ENCODE measurements at regions not wholly inside any gene's neighbourhood (a gene's known extent, or its start where the extent isn't known, plus 50 kb on each side); places are given as distances from the start of the nearest gene placed in this dataset.

DNA sequence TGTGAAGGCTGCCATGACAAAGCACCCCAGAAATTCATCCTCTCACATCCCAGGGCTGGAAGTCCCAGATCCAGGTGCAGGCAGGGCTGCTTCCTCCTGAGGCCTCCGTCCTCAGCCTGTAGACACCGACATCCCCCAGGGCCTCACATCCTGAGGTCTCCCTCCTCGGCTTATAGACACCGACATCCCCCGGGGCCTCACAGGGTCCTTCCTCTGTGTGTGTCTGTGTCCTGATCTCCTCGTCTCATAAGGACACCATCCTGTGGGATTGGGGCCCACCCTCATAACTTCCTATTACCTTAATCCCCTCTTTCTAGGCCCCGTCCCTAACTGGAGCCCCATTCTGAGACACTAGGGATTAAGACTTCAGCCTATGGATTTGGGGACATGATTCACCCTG is 92.0 kb upstream of the SNTG2 start:
- TF ChIP-seq, protein P1, sequence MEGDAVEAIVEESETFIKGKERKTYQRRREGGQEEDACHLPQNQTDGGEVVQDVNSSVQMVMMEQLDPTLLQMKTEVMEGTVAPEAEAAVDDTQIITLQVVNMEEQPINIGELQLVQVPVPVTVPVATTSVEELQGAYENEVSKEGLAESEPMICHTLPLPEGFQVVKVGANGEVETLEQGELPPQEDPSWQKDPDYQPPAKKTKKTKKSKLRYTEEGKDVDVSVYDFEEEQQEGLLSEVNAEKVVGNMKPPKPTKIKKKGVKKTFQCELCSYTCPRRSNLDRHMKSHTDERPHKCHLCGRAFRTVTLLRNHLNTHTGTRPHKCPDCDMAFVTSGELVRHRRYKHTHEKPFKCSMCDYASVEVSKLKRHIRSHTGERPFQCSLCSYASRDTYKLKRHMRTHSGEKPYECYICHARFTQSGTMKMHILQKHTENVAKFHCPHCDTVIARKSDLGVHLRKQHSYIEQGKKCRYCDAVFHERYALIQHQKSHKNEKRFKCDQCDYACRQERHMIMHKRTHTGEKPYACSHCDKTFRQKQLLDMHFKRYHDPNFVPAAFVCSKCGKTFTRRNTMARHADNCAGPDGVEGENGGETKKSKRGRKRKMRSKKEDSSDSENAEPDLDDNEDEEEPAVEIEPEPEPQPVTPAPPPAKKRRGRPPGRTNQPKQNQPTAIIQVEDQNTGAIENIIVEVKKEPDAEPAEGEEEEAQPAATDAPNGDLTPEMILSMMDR (IDR thresholded peaks at IDR 0.05), result no peak
- TF ChIP-seq POLR2A (IDR thresholded peaks at IDR 0.05) (no peak), EP300 (IDR thresholded peaks at IDR 0.05) (no peak)

Data from stomach (tissue), 4 donors.